Sigmoid colon (tissue), 4 donors: ENCODE measurements at regions not wholly inside any gene's neighbourhood (a gene's known extent, or its start where the extent isn't known, plus 50 kb on each side); places are given as distances from the start of the nearest gene placed in this dataset.

Experiments used
- EP300 ChIP-seq, 4 donors: sonication (generic); formaldehyde crosslinking; IDR thresholded peaks; one replicate each; pipeline ENCODE4 v1.6.1; 2017; ENCODE audit warnings: antibody characterized with exemption in 4 of 4
- POLR2A ChIP-seq, 2 donors: fragments of 450-650 bp; IDR thresholded peaks; one replicate each; pipeline ENCODE4 v1.6.1; 2016; ENCODE audit warnings: antibody characterized with exemption in 2 of 2, mild to moderate bottlenecking in 2 of 2, moderate library complexity in 2 of 2
- POLR2AphosphoS5 ChIP-seq, 4 donors: sonication (generic); formaldehyde crosslinking; IDR thresholded peaks; one replicate each; pipeline ENCODE4 v1.6.1; 2017; ENCODE audit warnings: antibody characterized with exemption in 4 of 4
- TF ChIP-seq, protein P1 (sequence below), 4 experiments: fragments of 450-650 bp in 3 of 4; fragments of 200-600 bp in 1 of 4; IDR thresholded peaks; one replicate each; pipeline ENCODE4 v1.5.1; 2016 to 2019; ENCODE audit warnings: antibody characterized with exemption in 4 of 4, mild to moderate bottlenecking in 3 of 4, moderate library complexity in 2 of 4

DNA sequence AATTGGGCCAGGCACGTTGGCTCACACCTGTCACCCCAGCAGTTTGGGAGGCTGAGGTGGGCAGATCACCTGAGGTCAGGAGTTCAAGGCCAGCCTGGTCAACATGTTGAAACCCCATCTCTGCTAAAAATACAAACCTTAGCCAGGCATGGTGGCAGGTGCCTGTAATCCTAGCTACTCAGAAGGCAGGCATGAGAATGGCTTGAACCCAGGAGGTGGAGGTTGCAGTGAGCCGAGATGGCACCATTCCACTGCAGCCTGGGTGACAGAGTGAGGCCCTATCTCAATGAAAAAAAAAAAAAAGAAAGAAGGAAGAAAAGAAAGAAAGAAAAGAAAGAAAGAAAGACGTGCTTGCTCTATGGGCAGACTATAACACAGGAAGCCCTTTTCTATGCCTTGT lies 84.4 kb downstream of the FOXL1 start:
- TF ChIP-seq, protein P1, sequence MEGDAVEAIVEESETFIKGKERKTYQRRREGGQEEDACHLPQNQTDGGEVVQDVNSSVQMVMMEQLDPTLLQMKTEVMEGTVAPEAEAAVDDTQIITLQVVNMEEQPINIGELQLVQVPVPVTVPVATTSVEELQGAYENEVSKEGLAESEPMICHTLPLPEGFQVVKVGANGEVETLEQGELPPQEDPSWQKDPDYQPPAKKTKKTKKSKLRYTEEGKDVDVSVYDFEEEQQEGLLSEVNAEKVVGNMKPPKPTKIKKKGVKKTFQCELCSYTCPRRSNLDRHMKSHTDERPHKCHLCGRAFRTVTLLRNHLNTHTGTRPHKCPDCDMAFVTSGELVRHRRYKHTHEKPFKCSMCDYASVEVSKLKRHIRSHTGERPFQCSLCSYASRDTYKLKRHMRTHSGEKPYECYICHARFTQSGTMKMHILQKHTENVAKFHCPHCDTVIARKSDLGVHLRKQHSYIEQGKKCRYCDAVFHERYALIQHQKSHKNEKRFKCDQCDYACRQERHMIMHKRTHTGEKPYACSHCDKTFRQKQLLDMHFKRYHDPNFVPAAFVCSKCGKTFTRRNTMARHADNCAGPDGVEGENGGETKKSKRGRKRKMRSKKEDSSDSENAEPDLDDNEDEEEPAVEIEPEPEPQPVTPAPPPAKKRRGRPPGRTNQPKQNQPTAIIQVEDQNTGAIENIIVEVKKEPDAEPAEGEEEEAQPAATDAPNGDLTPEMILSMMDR (IDR thresholded peaks at IDR 0.05): no peak
- TF ChIP-seq POLR2A (IDR thresholded peaks at IDR 0.05) (no peak), EP300 (IDR thresholded peaks at IDR 0.05) (no peak), POLR2AphosphoS5 (IDR thresholded peaks at IDR 0.05) (no peak)
